ENCODE measurements at regions not wholly inside any gene's neighbourhood (a gene's known extent, or its start where the extent isn't known, plus 50 kb on each side); places are given as distances from the start of the nearest gene placed in this dataset.

DNA sequence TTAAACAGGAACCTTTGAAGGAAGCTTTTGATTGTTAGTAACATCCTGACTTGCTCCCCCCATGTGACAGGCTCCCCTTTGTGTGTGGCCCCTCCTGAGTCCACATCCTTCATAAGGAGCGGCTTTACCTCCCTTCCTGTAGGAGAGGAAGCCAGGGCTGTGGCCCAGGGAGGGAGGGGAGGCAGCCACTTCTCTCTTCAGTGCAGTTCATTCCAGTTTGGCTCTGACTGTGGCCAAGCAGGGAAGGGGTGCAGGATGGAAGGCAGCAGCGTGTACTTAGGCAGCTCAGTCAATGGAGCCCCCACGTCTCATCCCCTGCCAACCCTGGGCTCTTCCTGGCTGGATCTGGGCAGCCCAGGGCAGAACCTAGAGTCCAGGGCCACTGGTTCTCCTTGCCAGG is 295.2 kb downstream of the QKI start:
- no peak for DNase-seq (ENCODE audit: low spot score)
- Histone ChIP-seq H3K27ac (no peak overlapping the region), H2AFZ (no peak overlapping the region), H3K79me2 (no peaks in the 10 kb centered on the region), H3K4me1 (ENCODE audit: insufficient read depth) (no peaks in the 10 kb centered on the region), H3K4me3 (no peak overlapping the region), H3K27me3 (no peaks in the 10 kb centered on the region), H3K9me3 (ENCODE audit: low read depth) (no peaks in the 10 kb centered on the region), H3K4me2 (no peak overlapping the region), H3K9me2 (replicated peaks; ENCODE audit: insufficient read depth) (no peaks in the 10 kb centered on the region), H4K20me1 (ENCODE audit: insufficient read depth, poor library complexity, severe bottlenecking) (no peaks in the 10 kb centered on the region), H3K36me3 (replicated peaks; ENCODE audit: insufficient read depth, low read depth) (no peaks in the 10 kb centered on the region)
- whole genome bisulfite sequencing (ENCODE audit: low lambda C conversion rate, missing lambda C conversion rate): 93% methylated on average over 3 of the region's 3 CpGs
- no peak for TF ChIP-seq EZH2phosphoT487 (IDR thresholded peaks at IDR 0.05; ENCODE audit: low read depth, severe bottlenecking, unreplicated experiment)
- TF ChIP-seq EZH2 (IDR thresholded peaks at IDR 0.05; ENCODE audit: borderline replicate concordance): no peak
- no peak for TF ChIP-seq CTCF (IDR thresholded peaks at IDR 0.05; ENCODE audit: poor library complexity)

DNA sequence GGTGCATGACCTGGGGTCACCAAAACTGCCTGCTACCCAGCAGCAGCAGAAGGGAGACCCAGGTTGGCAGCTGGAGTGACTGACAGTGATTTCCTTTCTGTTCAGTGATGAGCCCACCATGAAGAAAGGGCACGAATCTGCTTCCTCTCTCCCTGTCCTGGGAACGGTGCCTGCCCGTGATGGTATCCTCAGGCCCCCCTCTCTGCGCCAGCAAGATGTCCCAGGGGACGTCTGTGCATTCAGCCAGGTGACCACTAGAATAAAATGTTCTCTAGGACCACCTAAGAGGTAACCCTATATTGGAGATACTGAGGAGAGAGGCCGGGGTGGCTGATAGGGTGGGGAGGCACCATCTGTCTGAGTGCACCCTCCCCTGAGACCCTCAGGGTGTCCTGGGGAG is 294.7 kb downstream of the QKI start:
- no peak for TF ChIP-seq EZH2phosphoT487 (IDR thresholded peaks at IDR 0.05; ENCODE audit: low read depth, severe bottlenecking, unreplicated experiment)
- no peak for TF ChIP-seq CTCF (IDR thresholded peaks at IDR 0.05; ENCODE audit: poor library complexity)
- TF ChIP-seq EZH2 (IDR thresholded peaks at IDR 0.05; ENCODE audit: borderline replicate concordance): no peak

GRCh38 chr6:163708466-163708865 is 293.9 kb downstream of the QKI start:
- Histone ChIP-seq H3K79me2 (no peaks in the 10 kb centered on the region), H3K36me3 (replicated peaks; ENCODE audit: insufficient read depth, low read depth) (no peaks in the 10 kb centered on the region), H3K4me2 (no peak overlapping the region), H3K27ac (no peak overlapping the region), H4K20me1 (ENCODE audit: insufficient read depth, poor library complexity, severe bottlenecking) (no peaks in the 10 kb centered on the region), H3K4me1 (ENCODE audit: insufficient read depth) (no peaks in the 10 kb centered on the region), H3K27me3 (no peaks in the 10 kb centered on the region), H3K9me2 (replicated peaks; ENCODE audit: insufficient read depth) (no peaks in the 10 kb centered on the region), H3K4me3 (no peak overlapping the region), H3K9me3 (ENCODE audit: low read depth) (no peaks in the 10 kb centered on the region), H2AFZ (no peak overlapping the region)
- WGBS (ENCODE audit: low lambda C conversion rate, missing lambda C conversion rate): 90% methylated on average over 7 of the region's 7 CpGs
- DNase-seq (ENCODE audit: low spot score): no peak
- TF ChIP-seq EZH2phosphoT487 (IDR thresholded peaks at IDR 0.05; ENCODE audit: low read depth, severe bottlenecking, unreplicated experiment) (no peak), EZH2 (IDR thresholded peaks at IDR 0.05; ENCODE audit: borderline replicate concordance) (no peak), CTCF (IDR thresholded peaks at IDR 0.05; ENCODE audit: poor library complexity) (no peak)

More for the DNA sequence above, 294.7 kb downstream of the QKI start:
- H3K36me3 ChIP-seq (replicated peaks; ENCODE audit: insufficient read depth, low read depth): no peaks in the 10 kb centered on the region
- no peaks in the 10 kb centered on the region for H3K79me2 ChIP-seq
- no peaks in the 10 kb centered on the region for H3K9me2 ChIP-seq (replicated peaks; ENCODE audit: insufficient read depth)
- H3K4me2 ChIP-seq: no peak overlapping the region
- H3K27me3 ChIP-seq: no peaks in the 10 kb centered on the region
- no peak for DNase-seq (ENCODE audit: low spot score)
- H3K4me3 ChIP-seq: no peak overlapping the region
- H4K20me1 ChIP-seq (ENCODE audit: insufficient read depth, poor library complexity, severe bottlenecking): no peaks in the 10 kb centered on the region
- no peaks in the 10 kb centered on the region for H3K4me1 ChIP-seq (ENCODE audit: insufficient read depth)
- H3K9me3 ChIP-seq (ENCODE audit: low read depth): no peaks in the 10 kb centered on the region
- no peak overlapping the region for H2AFZ ChIP-seq
- 94% methylated on average over 6 of the region's 6 CpGs for WGBS (ENCODE audit: low lambda C conversion rate, missing lambda C conversion rate)
- no peak overlapping the region for H3K27ac ChIP-seq
